Hematopoietic multipotent progenitor cell treated with erythropoietin and hydrocortisone succinate and interleukin-3 and kit ligand, for 8 days (in vitro differentiated cells): ENCODE measurements at regions not wholly inside any gene's neighbourhood (a gene's known extent, or its start where the extent isn't known, plus 50 kb on each side); places are given as distances from the start of the nearest gene placed in this dataset.

ENCODE experiments used
- DNase-seq: peaks from one replicate; pipeline ENCODE4 v3.0.0-alpha.2; 2015

GRCh38 chr16:86430814-86431213, 79.5 kb upstream of the FOXF1 start:
- no peak for DNase-seq

- DNase-seq = no peak
These were observed 78.8 kb upstream of the FOXF1 start for GRCh38 chr16:86431540-86431939.

GRCh38 chr16:86432048-86432447, 78.3 kb upstream of the FOXF1 start:
- no peak for DNase-seq

- DNase-seq = no peak
These were observed 77.6 kb upstream of the FOXF1 start for GRCh38 chr16:86432691-86433090.

- DNase-seq = no peak
These were observed 73.7 kb upstream of the FOXF1 start for GRCh38 chr16:86436466-86437185.

- DNase-seq = no peak
These were observed 73.0 kb upstream of the FOXF1 start for GRCh38 chr16:86437348-86437747.

GRCh38 chr16:86442703-86443102, 67.6 kb upstream of the FOXF1 start:
- DNase-seq = no peak

GRCh38 chr16:86443508-86444147, 66.7 kb upstream of the FOXF1 start:
- DNase-seq = no peak

- DNase-seq = no peak
These were observed 66.1 kb upstream of the FOXF1 start for GRCh38 chr16:86444261-86444660.

- DNase-seq = no peak
These were observed 65.7 kb upstream of the FOXF1 start for GRCh38 chr16:86444661-86445060.

GRCh38 chr16:86446279-86446678, 64.0 kb upstream of the FOXF1 start:
- no peak for DNase-seq

GRCh38 chr16:86447228-86447627, 63.1 kb upstream of the FOXF1 start:
- no peak for DNase-seq

- no peak for DNase-seq
These were observed 61.9 kb upstream of the FOXF1 start for GRCh38 chr16:86448306-86448890.

GRCh38 chr16:86449446-86450095, 60.8 kb upstream of the FOXF1 start:
- no peak for DNase-seq

GRCh38 chr16:86450691-86451090, 59.6 kb upstream of the FOXF1 start:
- DNase-seq = no peak

GRCh38 chr16:86452451-86452850, 57.9 kb upstream of the FOXF1 start:
- no peak for DNase-seq

- no peak for DNase-seq
These were observed 55.2 kb upstream of the FOXF1 start for GRCh38 chr16:86455116-86455515.

GRCh38 chr16:86455640-86456039, 54.7 kb upstream of the FOXF1 start:
- no peak for DNase-seq

GRCh38 chr16:86457501-86458148, 52.7 kb upstream of the FOXF1 start:
- no peak for DNase-seq

GRCh38 chr16:86458149-86458777, 52.1 kb upstream of the FOXF1 start:
- DNase-seq = no peak

GRCh38 chr16:86459266-86459665, 51.1 kb upstream of the FOXF1 start:
- no peak for DNase-seq
